SH-SY5Y (cell line): ENCODE measurements at regions not wholly inside any gene's neighbourhood (a gene's known extent, or its start where the extent isn't known, plus 50 kb on each side); places are given as distances from the start of the nearest gene placed in this dataset.

ENCODE experiments used
- GATA2 ChIP-seq: IDR thresholded peaks from 2 replicates; pipeline ENCODE4 v1.6.1; 2011; ENCODE audit warnings: mild to moderate bottlenecking, low read depth, low read length
- GATA3 ChIP-seq: IDR thresholded peaks from 2 replicates; pipeline ENCODE4 v1.6.1; 2011; ENCODE audit warnings: low read depth, mild to moderate bottlenecking, low read length, moderate library complexity

DNA sequence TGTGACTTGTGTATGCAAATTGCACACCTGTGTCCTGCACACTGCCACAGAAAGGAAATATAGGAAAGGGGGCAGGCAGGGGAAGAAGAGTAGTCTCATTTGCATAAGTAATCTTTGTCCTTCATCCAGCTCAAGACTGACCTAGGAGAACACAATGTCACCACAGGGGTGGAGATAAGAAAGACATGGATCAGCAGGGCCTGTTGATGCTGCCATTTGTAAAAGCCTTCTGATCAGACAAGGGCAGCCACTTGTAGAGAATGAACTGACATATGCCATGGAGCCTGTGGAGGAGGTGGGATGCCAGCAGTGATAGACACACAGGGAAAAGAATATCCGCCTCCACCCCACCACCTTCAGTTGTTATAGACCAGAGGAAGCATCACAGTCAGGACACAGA lies 528.9 kb downstream of the HTR7 start:
- TF ChIP-seq GATA3 (no peak), GATA2 (no peak)
